Right cardiac atrium (tissue), 5 donors: ENCODE measurements at regions not wholly inside any gene's neighbourhood (a gene's known extent, or its start where the extent isn't known, plus 50 kb on each side); places are given as distances from the start of the nearest gene placed in this dataset.

Source experiments
- ATAC-seq, 2 donors: fragments of 200-7000 bp; cut with Tn5 transposase; one replicate each; pipeline versions ENCODE4 v1.8.0 to v1.9.1; 2020; ENCODE audit warnings: moderate library complexity in 2 of 2, mild to moderate bottlenecking in 1 of 2
- DNase-seq, 3 donors: peaks; one replicate each; pipeline ENCODE4 v3.0.0-alpha.2; 2020
- H3K27ac ChIP-seq: one replicate; pipeline ENCODE4 v1.5.1; 2013; ENCODE audit warnings: mild to moderate bottlenecking, low read length, control low read depth, moderate library complexity
- H3K27me3 ChIP-seq: one replicate; pipeline ENCODE4 v1.6.1; 2013; ENCODE audit not compliant: control insufficient read depth, insufficient read depth
- H3K4me1 ChIP-seq: one replicate; pipeline ENCODE4 v1.6.1; 2013; ENCODE audit warnings: low read length; ENCODE audit not compliant: control insufficient read depth, insufficient read depth
- H3K4me3 ChIP-seq: one replicate; pipeline ENCODE4 v1.5.1; 2013; ENCODE audit warnings: low read length, control low read depth
- H3K9me3 ChIP-seq: one replicate; pipeline ENCODE4 v1.6.1; 2013; ENCODE audit warnings: low read length; ENCODE audit not compliant: control insufficient read depth
- WGBS: extraction: QIAGEN DNeasy Blood & Tissue Kit; methylation state at CpG from one replicate; pipeline ENCODE4 v1.1.7; 2013; 5-methylcytosine and 5-hydroxymethylcytosine counted together
- intact Hi-C, 4 donors: fragments of 100-400 bp; cut with DNase I; formaldehyde crosslinking; loops; one replicate each; pipeline versions ENCODE4 v1.11.0 to v1.14.0; 2022 to 2023
- donor health status: healthy with polysubstance abuse.
- donor health status: DM: no; HTN: yes; CAD: no.
- donor health status: DM: no; HTN: no; CAD: no.
- donor health status: DM: no; HTN: yes; CAD: no; lungs with severe emphysema.
- donor health status: DM: yes; HTN: yes; CAD: no.

DNA sequence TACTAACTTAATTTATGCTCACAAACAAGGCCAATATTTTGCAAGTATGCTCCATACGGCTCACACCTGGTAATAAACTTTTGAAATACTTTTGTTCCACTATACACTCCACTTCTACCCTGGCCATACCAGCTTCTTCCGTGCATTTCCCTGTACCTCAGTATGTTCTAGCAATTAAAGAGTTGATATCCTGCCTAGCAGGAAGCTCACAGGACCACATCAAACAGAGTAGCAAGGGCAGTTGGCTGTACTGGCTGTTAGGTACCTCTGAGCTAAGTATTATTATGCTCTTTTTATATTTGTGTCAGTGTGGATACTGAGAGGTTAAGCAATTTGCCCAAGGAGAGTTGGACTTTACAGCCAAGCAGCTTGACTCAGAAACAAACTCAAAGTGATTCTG is 257.7 kb downstream of the SLITRK6 start:
- no peak for DNase-seq
- Histone ChIP-seq H3K4me1 (no peaks in the 10 kb centered on the region), H3K27ac (no peak overlapping the region), H3K9me3 (no peaks in the 10 kb centered on the region), H3K27me3 (no peaks in the 10 kb centered on the region), H3K4me3 (no peak overlapping the region)
- 75% methylated on average over 2 of the region's 2 CpGs for WGBS
- intact Hi-C loops = no loop called here
- ATAC-seq = no peak

DNA sequence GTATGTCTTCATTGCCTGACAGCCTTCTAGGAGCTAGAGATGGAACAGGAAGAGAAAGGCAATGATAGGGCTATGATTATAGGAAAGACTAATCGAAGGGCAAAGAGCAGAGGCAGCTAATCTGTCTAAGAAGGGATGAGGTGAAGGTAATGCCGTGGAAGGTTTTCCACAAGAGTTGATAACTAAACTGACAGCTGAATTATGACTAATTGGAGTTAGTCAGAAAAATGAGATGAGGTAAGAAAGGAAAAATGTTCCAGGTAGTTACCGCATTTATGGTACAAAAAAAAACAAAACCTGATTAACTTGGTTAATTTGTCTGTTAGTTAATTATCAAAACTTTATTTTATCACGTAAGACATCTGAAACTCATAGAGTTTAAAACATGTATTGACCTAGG is 260.3 kb downstream of the SLITRK6 start:
- Histone ChIP-seq H3K27ac (no peak overlapping the region), H3K4me1 (no peaks in the 10 kb centered on the region), H3K4me3 (no peak overlapping the region), H3K27me3 (no peaks in the 10 kb centered on the region), H3K9me3 (no peaks in the 10 kb centered on the region)
- WGBS = 78% methylated on average over 4 of the region's 4 CpGs
- ATAC-seq (no peak), DNase-seq (no peak)
- intact Hi-C loops = no loop called here

DNA sequence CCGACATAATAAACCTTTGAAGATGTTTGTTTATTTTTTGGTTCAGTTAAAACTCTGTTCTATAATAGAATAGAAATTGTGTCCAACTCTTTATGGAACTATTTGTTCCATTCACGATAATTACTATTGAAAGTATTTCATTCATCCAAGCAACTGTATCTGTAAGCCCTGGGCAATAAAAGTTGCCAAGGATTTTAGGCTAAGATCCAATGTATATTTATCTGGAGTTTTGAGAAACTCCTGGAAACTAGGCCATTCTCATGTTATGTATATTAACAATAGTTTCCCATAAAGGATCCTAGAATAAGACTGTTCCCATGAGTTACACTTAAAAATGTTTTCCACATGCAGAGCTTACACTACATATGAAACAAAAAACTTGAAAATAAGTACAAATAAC is 261.6 kb downstream of the SLITRK6 start:
- WGBS = 53% methylated on average over 2 of the region's 2 CpGs
- intact Hi-C loops = no loop called here
- Histone ChIP-seq H3K9me3 (no peaks in the 10 kb centered on the region), H3K27ac (no peak overlapping the region), H3K27me3 (no peaks in the 10 kb centered on the region), H3K4me1 (no peaks in the 10 kb centered on the region), H3K4me3 (no peak overlapping the region)
- no peak for DNase-seq
- ATAC-seq = no peak

DNA sequence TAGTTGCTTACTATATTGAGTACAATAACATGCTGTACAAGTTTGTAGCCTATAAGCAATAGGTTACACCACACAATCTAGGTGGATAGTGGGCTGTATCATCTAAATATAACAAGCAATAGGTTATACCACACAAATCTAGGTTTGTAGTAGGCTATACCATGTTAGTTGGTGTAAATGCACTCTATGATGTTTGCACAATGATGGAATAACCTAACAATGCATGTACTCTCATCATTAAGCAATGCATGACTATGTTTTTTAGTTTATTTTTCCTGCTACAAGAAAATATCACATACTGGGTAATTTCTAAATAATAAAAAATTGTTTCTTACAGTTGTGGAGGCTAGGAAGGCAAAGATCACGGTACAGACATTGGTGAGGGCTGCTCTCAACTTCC is 262.5 kb downstream of the SLITRK6 start:
- Histone ChIP-seq H3K27ac (no peak overlapping the region), H3K27me3 (no peaks in the 10 kb centered on the region), H3K4me1 (no peaks in the 10 kb centered on the region), H3K9me3 (no peaks in the 10 kb centered on the region), H3K4me3 (no peak overlapping the region)
- intact Hi-C loops = no loop called here
- no peak for ATAC-seq
- DNase-seq = no peak
- 79% methylated on average over 1 of the region's 1 CpG for WGBS

DNA sequence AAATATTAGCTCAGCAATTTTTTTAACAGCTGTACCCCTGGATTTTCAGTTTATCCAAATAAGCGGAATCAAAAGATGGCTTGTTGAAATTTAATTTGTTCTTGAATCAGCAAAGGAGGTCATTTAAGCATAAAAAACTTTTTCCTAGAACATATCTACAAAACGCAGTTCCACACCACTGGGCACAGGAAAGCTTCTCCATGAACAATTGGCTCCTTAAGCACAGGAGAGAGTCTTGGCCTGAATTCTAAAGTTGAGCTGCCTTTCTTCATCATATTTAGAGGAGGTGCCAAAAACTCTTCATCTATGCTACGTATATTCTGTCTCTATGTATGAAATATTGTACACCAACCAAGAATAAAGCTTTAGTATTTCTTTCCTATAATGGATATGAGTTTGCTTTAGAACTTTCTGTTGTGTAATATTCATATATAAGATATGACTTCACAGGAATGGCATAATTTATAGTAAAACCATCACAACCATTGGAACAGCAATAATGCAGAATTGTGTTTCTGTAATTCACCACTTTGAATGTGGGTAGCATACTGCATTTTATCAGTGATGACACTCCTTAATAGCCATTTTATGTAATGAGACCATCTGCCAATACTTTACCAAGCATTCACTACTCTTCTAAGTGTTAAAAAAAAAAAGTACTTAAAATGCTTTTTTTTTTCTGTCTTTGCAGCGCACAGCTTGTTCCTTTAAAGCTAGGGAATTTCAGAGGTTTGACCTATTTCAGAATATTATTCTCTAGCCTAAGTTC is 263.7 kb downstream of the SLITRK6 start:
- Histone ChIP-seq H3K27ac (no peak overlapping the region), H3K27me3 (no peaks in the 10 kb centered on the region), H3K4me1 (no peaks in the 10 kb centered on the region), H3K4me3 (no peak overlapping the region), H3K9me3 (no peaks in the 10 kb centered on the region)
- ATAC-seq = no peak
- DNase-seq = no peak
- WGBS = 83% methylated on average over 4 of the region's 4 CpGs
- intact Hi-C loops = no loop called here

DNA sequence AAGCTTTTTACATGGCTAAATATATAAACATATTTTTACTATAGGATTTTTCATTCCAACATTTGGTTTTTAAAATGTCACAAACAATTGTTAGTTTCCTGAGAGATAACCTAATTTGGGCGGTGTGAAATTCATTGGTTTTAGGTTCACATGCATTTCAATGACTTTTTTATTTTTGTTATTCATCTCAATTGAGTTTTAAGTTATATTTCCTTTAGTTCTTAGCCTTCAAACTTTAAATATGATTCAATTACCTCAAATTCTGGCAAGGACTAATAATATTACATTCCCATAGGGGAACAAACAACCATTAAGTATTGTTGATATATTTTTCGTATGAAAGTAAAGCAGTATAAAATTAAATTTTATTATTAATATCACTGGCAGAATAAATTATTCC is 265.3 kb downstream of the SLITRK6 start:
- H3K27me3 ChIP-seq = no peaks in the 10 kb centered on the region
- H3K4me1 ChIP-seq = no peaks in the 10 kb centered on the region
- DNase-seq (no peak), ATAC-seq (no peak)
- intact Hi-C loops = no loop called here
- H3K4me3 ChIP-seq = no peak overlapping the region
- WGBS = 77% methylated on average over 2 of the region's 2 CpGs
- no peak overlapping the region for H3K27ac ChIP-seq
- no peaks in the 10 kb centered on the region for H3K9me3 ChIP-seq

DNA sequence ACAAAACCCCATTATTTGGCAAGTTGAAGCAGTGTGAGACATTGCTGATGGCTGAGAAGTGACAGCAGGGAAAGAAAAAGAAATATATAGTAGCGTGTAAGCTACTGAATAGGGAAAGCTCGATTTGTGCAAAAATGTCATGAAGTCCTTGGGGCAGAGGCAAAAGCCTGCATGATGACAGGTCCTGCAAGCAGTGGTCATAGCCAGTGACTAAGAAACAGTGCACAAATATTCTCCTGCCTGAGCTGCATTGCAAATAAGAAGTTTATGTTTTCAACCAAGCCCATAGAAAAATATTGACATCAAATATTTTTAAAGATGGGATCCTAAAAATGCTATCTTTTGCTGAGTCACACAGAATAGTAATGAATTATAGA is 270.0 kb downstream of the SLITRK6 start:
- 40% methylated on average over 2 of the region's 2 CpGs for WGBS
- no peaks in the 10 kb centered on the region for H3K4me1 ChIP-seq
- no peak for DNase-seq
- intact Hi-C loops = no loop called here
- H3K27me3 ChIP-seq = no peaks in the 10 kb centered on the region
- no peaks in the 10 kb centered on the region for H3K9me3 ChIP-seq
- ATAC-seq = no peak
- no peak overlapping the region for H3K27ac ChIP-seq
- H3K4me3 ChIP-seq = no peak overlapping the region

DNA sequence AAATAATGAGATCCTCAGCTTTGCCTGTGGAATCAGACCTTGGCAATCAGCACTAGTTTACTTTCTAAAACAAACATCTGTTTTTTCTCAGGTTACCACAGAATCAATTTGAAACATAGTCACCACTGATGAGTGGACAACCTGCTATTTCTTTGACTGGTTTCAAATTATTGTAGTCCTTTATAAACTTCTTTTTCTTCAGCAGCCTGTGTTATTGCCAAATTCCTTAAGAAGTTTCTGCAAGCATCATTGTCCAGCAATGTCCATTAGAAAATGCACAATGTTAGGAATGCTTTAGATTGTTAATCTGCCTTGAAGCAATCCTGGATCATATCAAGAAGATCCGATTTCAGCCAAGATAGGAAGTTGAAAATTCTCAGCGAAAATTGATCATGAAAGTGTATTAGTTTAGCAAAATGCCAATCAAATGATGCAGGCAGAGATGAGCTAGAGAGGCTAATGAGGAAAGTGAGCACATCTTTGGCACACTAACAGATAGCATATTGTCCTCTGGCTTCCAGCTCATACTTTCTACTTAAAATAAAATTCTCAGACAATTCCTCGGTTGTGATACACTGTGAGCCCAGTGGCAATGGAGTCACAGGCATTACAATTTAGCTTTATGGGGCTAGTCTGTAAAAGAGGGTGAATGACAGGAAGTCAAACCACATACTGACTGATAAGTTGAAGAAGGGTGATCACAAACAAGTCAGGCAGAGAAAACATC is 270.6 kb downstream of the SLITRK6 start:
- Histone ChIP-seq H3K27ac (no peak overlapping the region), H3K4me3 (no peak overlapping the region), H3K9me3 (no peaks in the 10 kb centered on the region), H3K27me3 (no peaks in the 10 kb centered on the region), H3K4me1 (no peaks in the 10 kb centered on the region)
- DNase-seq (no peak), ATAC-seq (no peak)
- intact Hi-C loops = no loop called here
- 48% methylated on average over 3 of the region's 3 CpGs for WGBS

DNA sequence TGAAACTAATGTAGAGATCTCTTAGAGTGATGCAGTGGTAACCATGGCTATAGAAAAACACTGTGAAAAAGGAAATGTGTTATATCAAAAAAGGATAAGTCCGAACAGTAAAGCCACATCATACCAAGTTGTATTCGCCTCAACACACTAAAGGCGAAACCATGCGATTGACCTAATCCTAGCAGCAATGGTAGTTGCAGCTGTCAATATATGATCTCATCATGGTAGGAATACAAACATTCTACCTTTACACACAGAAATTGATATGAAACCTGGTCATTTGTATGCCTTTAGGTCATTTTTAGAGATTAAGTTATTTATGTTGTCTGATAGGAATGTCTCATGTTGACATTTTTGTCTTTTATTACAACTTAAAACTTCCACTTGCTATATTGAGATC is 271.9 kb downstream of the SLITRK6 start:
- intact Hi-C loops = no loop called here
- H3K4me1 ChIP-seq = no peaks in the 10 kb centered on the region
- H3K27me3 ChIP-seq = no peaks in the 10 kb centered on the region
- no peak overlapping the region for H3K27ac ChIP-seq
- 90% methylated on average over 4 of the region's 4 CpGs for WGBS
- DNase-seq = no peak
- H3K4me3 ChIP-seq = no peak overlapping the region
- ATAC-seq = no peak
- H3K9me3 ChIP-seq = no peaks in the 10 kb centered on the region

DNA sequence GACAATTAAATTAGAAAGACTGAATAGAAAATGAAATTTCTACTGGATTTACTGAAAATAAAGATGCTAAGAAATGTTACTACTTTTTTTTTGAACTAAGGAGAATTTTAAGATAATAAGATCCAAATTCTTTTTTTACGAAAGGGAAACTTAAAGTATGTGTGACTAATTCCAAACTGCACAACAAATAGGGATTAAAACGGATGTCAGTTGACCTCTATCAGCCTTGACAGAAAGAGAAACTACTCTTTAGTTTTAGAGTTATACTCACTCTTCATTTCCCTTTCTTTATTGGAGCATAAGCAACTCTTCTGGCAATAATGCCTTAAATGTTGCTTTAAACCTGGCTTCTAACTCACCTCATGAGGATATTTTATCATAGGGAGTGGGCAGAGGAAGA is 273.8 kb downstream of the SLITRK6 start:
- ATAC-seq (no peak), DNase-seq (no peak)
- Histone ChIP-seq H3K4me3 (no peak overlapping the region), H3K9me3 (no peaks in the 10 kb centered on the region), H3K4me1 (no peaks in the 10 kb centered on the region), H3K27me3 (no peaks in the 10 kb centered on the region), H3K27ac (no peak overlapping the region)
- 49% methylated on average over 2 of the region's 2 CpGs for WGBS
- intact Hi-C loops = no loop called here

DNA sequence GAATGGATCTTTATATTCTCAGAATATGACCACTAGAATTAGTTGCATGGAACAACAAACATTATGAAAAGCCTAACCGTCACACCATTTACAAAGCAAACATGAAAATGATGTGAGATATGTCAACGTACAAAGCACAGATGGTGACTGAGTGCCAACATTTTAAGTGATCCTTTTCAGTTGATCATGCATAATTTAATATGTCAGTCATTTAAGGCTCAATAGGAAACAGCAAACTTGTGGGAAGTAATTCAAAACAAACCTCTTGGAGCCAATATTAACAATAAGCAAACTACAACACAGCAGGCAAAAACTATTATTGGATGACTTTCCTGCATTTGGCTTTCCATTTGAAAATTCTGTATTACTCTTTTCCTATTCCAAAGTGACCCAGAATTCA is 277.6 kb downstream of the SLITRK6 start:
- Histone ChIP-seq H3K27ac (no peak overlapping the region), H3K4me1 (no peaks in the 10 kb centered on the region), H3K27me3 (no peaks in the 10 kb centered on the region), H3K9me3 (no peaks in the 10 kb centered on the region), H3K4me3 (no peak overlapping the region)
- ATAC-seq (no peak), DNase-seq (no peak)
- intact Hi-C loops = no loop called here
- WGBS = 44% methylated on average over 2 of the region's 2 CpGs
